MCF 10A (cell line): ENCODE measurements at regions not wholly inside any gene's neighbourhood (a gene's known extent, or its start where the extent isn't known, plus 50 kb on each side); places are given as distances from the start of the nearest gene placed in this dataset.

Experiments
- BruUV-seq: library from RNA; stranded (reverse); fragments of 400-500 nt; replicated peaks from 2 replicates; lab custom pipeline; 2021; lab: Mats Ljungman, UMichigan
- CTCF ChIA-PET: fragments of 300-600 bp; sonication (Branson Sonifier 250); formaldehyde crosslinking; extraction: SDS; loops from one replicate; lab custom pipeline; 2021; ENCODE audit warnings: antibody characterized with exemption, inconsistent platforms; lab: Yijun Ruan, JAX
- POLR2A ChIA-PET: fragments of 300-600, 350-650 bp; sonication (Branson Sonifier 250); formaldehyde crosslinking; extraction: SDS; loops from one replicate; lab custom pipeline; 2020; ENCODE audit warnings: antibody characterized with exemption, inconsistent platforms; lab: Yijun Ruan, JAX
- DNase-seq: peaks from one replicate; pipeline ENCODE4 v3.0.0-alpha.2; 2018; ENCODE audit not compliant: unreplicated experiment
- H3K27ac Mint-ChIP-seq: one replicate; pipeline ENCODE4 v1.8.0; 2022; ENCODE audit warnings: mild to moderate bottlenecking, low read depth, mixed read lengths; ENCODE audit not compliant: unreplicated experiment
- H3K27me3 Mint-ChIP-seq: one replicate; pipeline ENCODE4 v1.8.0; 2022; ENCODE audit warnings: mixed read lengths; ENCODE audit not compliant: insufficient read depth, unreplicated experiment
- H3K36me3 Mint-ChIP-seq: one replicate; pipeline ENCODE4 v1.8.0; 2022; ENCODE audit warnings: mild to moderate bottlenecking, moderate library complexity, mixed read lengths; ENCODE audit not compliant: insufficient read depth, unreplicated experiment
- H3K4me1 Mint-ChIP-seq: one replicate; pipeline ENCODE4 v1.8.0; 2022; ENCODE audit warnings: mixed read lengths; ENCODE audit not compliant: insufficient read depth, unreplicated experiment
- H3K4me3 Mint-ChIP-seq: one replicate; pipeline ENCODE4 v1.8.0; 2022; ENCODE audit warnings: mild to moderate bottlenecking, moderate library complexity, mixed read lengths; ENCODE audit not compliant: unreplicated experiment
- H3K9me3 Mint-ChIP-seq: one replicate; pipeline ENCODE4 v1.8.0; 2022; ENCODE audit warnings: mixed read lengths; ENCODE audit not compliant: unreplicated experiment
- intact Hi-C: fragments of 100-400 bp; cut with micrococcal nuclease; formaldehyde crosslinking; loops from 2 replicates; pipeline ENCODE4 v1.14.1; 2022
- TF ChIP-seq, protein P1 (sequence below): fragments of 200-600 bp; IDR thresholded peaks from one replicate; pipeline ENCODE4 v1.8.0; 2022; ENCODE audit warnings: antibody characterized with exemption, mild to moderate bottlenecking; ENCODE audit not compliant: unreplicated experiment

- Mint-ChIP-seq H3K27me3 (no peaks in the 10 kb centered on the region), H3K4me3 (no peak overlapping the region), H3K36me3 (peaks cover 7% of the 10 kb centered on the region), H3K27ac (no peak overlapping the region), H3K4me1 (peaks cover 15% of the 10 kb centered on the region), H3K9me3 (peaks cover 15% of the 10 kb centered on the region)
- no TSS peak for BruUV-seq
- ChIA-PET POLR2A (no interaction called here), CTCF (interaction anchor here (0.6 kb wide), 1 partner anchor 354 kb away, joined by 3 read pairs; no protein-coding TSS in a partner anchor)
- intact Hi-C loops, result no loop called here
- TF ChIP-seq, protein P1, sequence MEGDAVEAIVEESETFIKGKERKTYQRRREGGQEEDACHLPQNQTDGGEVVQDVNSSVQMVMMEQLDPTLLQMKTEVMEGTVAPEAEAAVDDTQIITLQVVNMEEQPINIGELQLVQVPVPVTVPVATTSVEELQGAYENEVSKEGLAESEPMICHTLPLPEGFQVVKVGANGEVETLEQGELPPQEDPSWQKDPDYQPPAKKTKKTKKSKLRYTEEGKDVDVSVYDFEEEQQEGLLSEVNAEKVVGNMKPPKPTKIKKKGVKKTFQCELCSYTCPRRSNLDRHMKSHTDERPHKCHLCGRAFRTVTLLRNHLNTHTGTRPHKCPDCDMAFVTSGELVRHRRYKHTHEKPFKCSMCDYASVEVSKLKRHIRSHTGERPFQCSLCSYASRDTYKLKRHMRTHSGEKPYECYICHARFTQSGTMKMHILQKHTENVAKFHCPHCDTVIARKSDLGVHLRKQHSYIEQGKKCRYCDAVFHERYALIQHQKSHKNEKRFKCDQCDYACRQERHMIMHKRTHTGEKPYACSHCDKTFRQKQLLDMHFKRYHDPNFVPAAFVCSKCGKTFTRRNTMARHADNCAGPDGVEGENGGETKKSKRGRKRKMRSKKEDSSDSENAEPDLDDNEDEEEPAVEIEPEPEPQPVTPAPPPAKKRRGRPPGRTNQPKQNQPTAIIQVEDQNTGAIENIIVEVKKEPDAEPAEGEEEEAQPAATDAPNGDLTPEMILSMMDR, result no peak
- no peak for DNase-seq
Measured at GRCh38 chr15:46703871-46704637, 1013.3 kb upstream of the SEMA6D start.

- Mint-ChIP-seq H3K27ac (no peak overlapping the region), H3K4me3 (no peak overlapping the region), H3K36me3 (no peaks in the 10 kb centered on the region), H3K4me1 (peaks cover 15% of the 10 kb centered on the region), H3K27me3 (no peaks in the 10 kb centered on the region), H3K9me3 (peaks cover 15% of the 10 kb centered on the region)
- TF ChIP-seq, protein P1, result no peak
- no peak for DNase-seq
- ChIA-PET CTCF (no interaction called here), POLR2A (interaction anchor here (0.6 kb wide), 1 partner anchor 1024 kb away, joined by 3 read pairs; no protein-coding TSS in a partner anchor)
- intact Hi-C loops, result no loop called here
- BruUV-seq, result no TSS peak
Measured at GRCh38 chr15:46707452-46707851, 1009.9 kb upstream of the SEMA6D start.

- Mint-ChIP-seq H3K4me1 (peaks cover 15% of the 10 kb centered on the region), H3K36me3 (no peaks in the 10 kb centered on the region), H3K9me3 (peaks cover 15% of the 10 kb centered on the region), H3K4me3 (no peak overlapping the region), H3K27me3 (no peaks in the 10 kb centered on the region), H3K27ac (no peak overlapping the region)
- intact Hi-C loops, result no loop called here
- no peak for DNase-seq
- ChIA-PET CTCF (no interaction called here), POLR2A (interaction anchor here (0.6 to 1.0 kb wide), 4 partner anchors 72 to 1023 kb away, joined by 3 to 4 read pairs (median 3); no protein-coding TSS in a partner anchor)
- no TSS peak for BruUV-seq
- TF ChIP-seq, protein P1, result no peak
Measured at GRCh38 chr15:46708226-46708625, 1009.1 kb upstream of the SEMA6D start.

DNA sequence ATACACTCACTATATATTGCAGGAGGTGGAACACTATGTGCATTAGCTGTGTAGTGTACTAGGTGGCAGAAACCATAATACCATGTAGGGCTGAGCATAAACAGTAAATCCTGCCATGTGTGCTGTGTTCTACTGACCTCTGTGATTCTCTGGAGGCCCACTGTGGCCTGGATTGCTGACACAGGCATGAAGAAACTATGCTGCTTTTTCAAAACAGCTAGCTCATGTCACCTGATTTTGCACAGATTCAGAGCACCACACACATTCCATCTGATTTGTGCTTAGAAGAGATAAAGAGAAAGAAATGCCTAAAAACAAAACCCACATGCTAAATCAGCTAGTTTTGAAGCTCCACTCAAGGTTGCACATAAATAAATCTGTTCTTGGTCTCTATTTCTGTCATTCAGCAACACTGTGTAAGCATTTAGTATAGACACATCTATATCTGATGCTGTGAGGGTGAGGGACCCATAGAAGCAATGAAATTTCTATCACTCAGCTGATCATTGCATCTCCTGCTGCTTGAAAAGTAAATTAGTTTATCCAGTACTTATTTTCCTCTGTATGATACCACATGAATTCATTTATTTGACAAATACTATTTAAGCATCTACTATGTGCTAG lies 1007.7 kb upstream of the SEMA6D start:
- DNase-seq, result no peak
- Mint-ChIP-seq H3K4me1 (peaks cover 15% of the 10 kb centered on the region), H3K36me3 (no peaks in the 10 kb centered on the region), H3K27me3 (no peaks in the 10 kb centered on the region), H3K4me3 (no peak overlapping the region), H3K9me3 (peaks cover 15% of the 10 kb centered on the region), H3K27ac (no peak overlapping the region)
- CTCF ChIA-PET, result interaction anchor here (0.6 kb wide), 1 partner anchor 340 kb away, joined by 3 read pairs; no protein-coding TSS in a partner anchor
- TF ChIP-seq, protein P1, result no peak
- no TSS peak for BruUV-seq
- POLR2A ChIA-PET, result interaction anchor here (1.7 kb wide), 1 partner anchor 14 kb away, joined by 5 read pairs; no protein-coding TSS in a partner anchor
- intact Hi-C loops, result no loop called here
